Suprapubic skin (tissue), 4 donors: ENCODE measurements at regions not wholly inside any gene's neighbourhood (a gene's known extent, or its start where the extent isn't known, plus 50 kb on each side); places are given as distances from the start of the nearest gene placed in this dataset.

Source experiments
- EP300 ChIP-seq: sonication (generic); formaldehyde crosslinking; IDR thresholded peaks from one replicate; pipeline ENCODE4 v1.6.1; 2017; ENCODE audit warnings: antibody characterized with exemption
- POLR2AphosphoS5 ChIP-seq, 3 donors: sonication (generic); formaldehyde crosslinking; IDR thresholded peaks; one replicate each; pipeline ENCODE4 v1.6.1; 2017; ENCODE audit warnings: antibody characterized with exemption in 3 of 3
- TF ChIP-seq, protein P1 (sequence below), 2 donors: fragments of 200-600 bp in 1 of 2; fragments of 450-650 bp in 1 of 2; sonication (generic) in 1 of 2; IDR thresholded peaks; one replicate each; pipeline ENCODE4 v1.5.1; 2016 to 2019; ENCODE audit warnings: antibody characterized with exemption in 2 of 2, mild to moderate bottlenecking in 1 of 2, moderate library complexity in 1 of 2

DNA sequence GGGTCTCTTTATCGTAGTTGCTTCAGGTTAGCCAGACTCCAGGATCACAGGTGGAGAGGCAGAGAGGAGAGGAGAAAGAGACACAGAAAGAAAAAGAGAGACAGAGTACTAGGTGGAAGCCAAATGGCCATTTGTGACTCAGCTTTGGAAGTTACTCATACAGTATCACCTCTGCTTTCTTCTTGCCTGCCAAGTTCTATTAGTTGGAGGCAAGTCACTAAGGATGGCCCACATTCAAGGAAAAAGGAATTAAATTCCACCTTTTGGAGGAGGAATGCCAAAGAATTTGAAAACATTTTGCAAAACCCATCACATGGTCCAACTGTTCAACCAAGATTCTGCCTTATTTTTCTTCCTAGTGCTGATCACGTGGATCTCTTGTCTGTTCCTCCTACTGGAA is 291.1 kb downstream of the CHL1 start:
- TF ChIP-seq, protein P1, sequence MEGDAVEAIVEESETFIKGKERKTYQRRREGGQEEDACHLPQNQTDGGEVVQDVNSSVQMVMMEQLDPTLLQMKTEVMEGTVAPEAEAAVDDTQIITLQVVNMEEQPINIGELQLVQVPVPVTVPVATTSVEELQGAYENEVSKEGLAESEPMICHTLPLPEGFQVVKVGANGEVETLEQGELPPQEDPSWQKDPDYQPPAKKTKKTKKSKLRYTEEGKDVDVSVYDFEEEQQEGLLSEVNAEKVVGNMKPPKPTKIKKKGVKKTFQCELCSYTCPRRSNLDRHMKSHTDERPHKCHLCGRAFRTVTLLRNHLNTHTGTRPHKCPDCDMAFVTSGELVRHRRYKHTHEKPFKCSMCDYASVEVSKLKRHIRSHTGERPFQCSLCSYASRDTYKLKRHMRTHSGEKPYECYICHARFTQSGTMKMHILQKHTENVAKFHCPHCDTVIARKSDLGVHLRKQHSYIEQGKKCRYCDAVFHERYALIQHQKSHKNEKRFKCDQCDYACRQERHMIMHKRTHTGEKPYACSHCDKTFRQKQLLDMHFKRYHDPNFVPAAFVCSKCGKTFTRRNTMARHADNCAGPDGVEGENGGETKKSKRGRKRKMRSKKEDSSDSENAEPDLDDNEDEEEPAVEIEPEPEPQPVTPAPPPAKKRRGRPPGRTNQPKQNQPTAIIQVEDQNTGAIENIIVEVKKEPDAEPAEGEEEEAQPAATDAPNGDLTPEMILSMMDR (IDR thresholded peaks at IDR 0.05) = no peak
- no peak for TF ChIP-seq POLR2AphosphoS5 (IDR thresholded peaks at IDR 0.05)
- TF ChIP-seq EP300 = no peak
